ENCODE measurements at regions not wholly inside any gene's neighbourhood (a gene's known extent, or its start where the extent isn't known, plus 50 kb on each side); places are given as distances from the start of the nearest gene placed in this dataset.

DNA sequence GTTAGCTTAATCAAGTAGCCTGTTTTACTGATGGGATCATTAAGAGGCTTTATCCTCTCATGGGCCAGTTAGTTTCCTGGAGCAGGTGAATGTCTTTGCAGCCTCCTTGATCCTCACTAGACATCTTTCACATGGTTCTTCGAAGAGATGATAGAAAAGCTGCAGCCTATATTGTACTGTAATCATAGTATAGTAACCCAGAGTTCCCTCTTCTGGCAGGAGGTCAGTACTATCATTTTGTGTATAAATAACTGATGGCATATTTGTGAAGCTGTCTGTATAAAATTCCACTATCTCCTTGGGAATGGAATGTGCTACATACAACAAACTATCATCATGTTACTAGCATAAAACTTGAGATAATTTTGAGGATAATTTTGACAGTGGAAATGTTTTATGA lies 123.8 kb upstream of the PRPS1L1 start:
- TF ChIP-seq, protein P1, sequence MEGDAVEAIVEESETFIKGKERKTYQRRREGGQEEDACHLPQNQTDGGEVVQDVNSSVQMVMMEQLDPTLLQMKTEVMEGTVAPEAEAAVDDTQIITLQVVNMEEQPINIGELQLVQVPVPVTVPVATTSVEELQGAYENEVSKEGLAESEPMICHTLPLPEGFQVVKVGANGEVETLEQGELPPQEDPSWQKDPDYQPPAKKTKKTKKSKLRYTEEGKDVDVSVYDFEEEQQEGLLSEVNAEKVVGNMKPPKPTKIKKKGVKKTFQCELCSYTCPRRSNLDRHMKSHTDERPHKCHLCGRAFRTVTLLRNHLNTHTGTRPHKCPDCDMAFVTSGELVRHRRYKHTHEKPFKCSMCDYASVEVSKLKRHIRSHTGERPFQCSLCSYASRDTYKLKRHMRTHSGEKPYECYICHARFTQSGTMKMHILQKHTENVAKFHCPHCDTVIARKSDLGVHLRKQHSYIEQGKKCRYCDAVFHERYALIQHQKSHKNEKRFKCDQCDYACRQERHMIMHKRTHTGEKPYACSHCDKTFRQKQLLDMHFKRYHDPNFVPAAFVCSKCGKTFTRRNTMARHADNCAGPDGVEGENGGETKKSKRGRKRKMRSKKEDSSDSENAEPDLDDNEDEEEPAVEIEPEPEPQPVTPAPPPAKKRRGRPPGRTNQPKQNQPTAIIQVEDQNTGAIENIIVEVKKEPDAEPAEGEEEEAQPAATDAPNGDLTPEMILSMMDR (IDR thresholded peaks at IDR 0.05; ENCODE audit: low read depth, low read length): no peak
- TF ChIP-seq EZH2phosphoT487 (IDR thresholded peaks at IDR 0.05; ENCODE audit: low read depth): no peak
